ENCODE measurements at regions not wholly inside any gene's neighbourhood (a gene's known extent, or its start where the extent isn't known, plus 50 kb on each side); places are given as distances from the start of the nearest gene placed in this dataset.

GRCh38 chr5:169435506-169436229 is 134.7 kb upstream of the SLIT3 start:
- TF ChIP-seq CTCF (conservative IDR thresholded peaks at IDR 0.05; ENCODE audit: low read depth, low read length) (no peak), EZH2 (IDR thresholded peaks at IDR 0.05; ENCODE audit: borderline replicate concordance, low read depth, low read length, poor library complexity, severe bottlenecking) (no peak)

All from A673 (cell line).